NCI-H128 (cell line): ENCODE measurements at regions not wholly inside any gene's neighbourhood (a gene's known extent, or its start where the extent isn't known, plus 50 kb on each side); places are given as distances from the start of the nearest gene placed in this dataset.
A peak's percentile ranks its signal among the peaks of the same experiment; 100 is the strongest.

Source experiments
- DNase-seq: peaks from one replicate; lab custom pipeline; 2025; ENCODE audit not compliant: unreplicated experiment; lab: John Stamatoyannopoulos, UW

GRCh38 chr2:106628377-106628776 lies 141.2 kb downstream of the CD8B2 start:
- DNase-seq = no peak

GRCh38 chr2:106629981-106630380 lies 142.8 kb downstream of the CD8B2 start:
- no peak for DNase-seq

- DNase-seq = no peak
Observed at GRCh38 chr2:106631281-106631680, 144.1 kb downstream of the CD8B2 start.

- DNase-seq = peak; percentile 25
Observed at GRCh38 chr2:106638043-106638442, 150.9 kb downstream of the CD8B2 start.

GRCh38 chr2:106638580-106638979 lies 151.4 kb downstream of the CD8B2 start:
- DNase-seq = no peak

- no peak for DNase-seq
Observed at GRCh38 chr2:106642679-106643078, 155.5 kb downstream of the CD8B2 start.

- no peak for DNase-seq
Observed at GRCh38 chr2:106644623-106645022, 157.5 kb downstream of the CD8B2 start.

GRCh38 chr2:106646605-106647004 lies 159.4 kb downstream of the CD8B2 start:
- no peak for DNase-seq

GRCh38 chr2:106649306-106649705 lies 162.1 kb downstream of the CD8B2 start:
- DNase-seq = no peak

GRCh38 chr2:106653465-106653864 lies 166.3 kb downstream of the CD8B2 start:
- DNase-seq = no peak

GRCh38 chr2:106658616-106659015 lies 171.5 kb downstream of the CD8B2 start:
- DNase-seq = no peak

GRCh38 chr2:106664669-106665068 lies 177.5 kb downstream of the CD8B2 start:
- DNase-seq = no peak

GRCh38 chr2:106667478-106668070 lies 180.4 kb downstream of the CD8B2 start:
- no peak for DNase-seq

GRCh38 chr2:106685180-106685897 lies 198.2 kb downstream of the CD8B2 start:
- DNase-seq = no peak

- no peak for DNase-seq
Observed at GRCh38 chr2:106686814-106687213, 199.2 kb downstream of the ST6GAL2 start.

GRCh38 chr2:106694964-106695470 lies 190.9 kb downstream of the ST6GAL2 start:
- DNase-seq = no peak

- no peak for DNase-seq
Observed at GRCh38 chr2:106695919-106696318, 190.0 kb downstream of the ST6GAL2 start.

GRCh38 chr2:106700616-106701015 lies 185.4 kb downstream of the ST6GAL2 start:
- DNase-seq = no peak

GRCh38 chr2:106701203-106702022 lies 184.6 kb downstream of the ST6GAL2 start:
- no peak for DNase-seq

GRCh38 chr2:106703161-106703560 lies 182.8 kb downstream of the ST6GAL2 start:
- DNase-seq = no peak

- no peak for DNase-seq
Observed at GRCh38 chr2:106704798-106705197, 181.2 kb downstream of the ST6GAL2 start.

GRCh38 chr2:106705877-106706276 lies 180.1 kb downstream of the ST6GAL2 start:
- DNase-seq = no peak
